ENCODE measurements at regions not wholly inside any gene's neighbourhood (a gene's known extent, or its start where the extent isn't known, plus 50 kb on each side); places are given as distances from the start of the nearest gene placed in this dataset.

GRCh38 chrX:8025705-8026104 lies 98.5 kb upstream of the PNPLA4 start:
- no peaks in the 10 kb centered on the region for H3K27me3 Mint-ChIP-seq (ENCODE audit: low read depth)
- no peak overlapping the region for H3K27ac Mint-ChIP-seq
- H3K4me3 Mint-ChIP-seq = no peak overlapping the region
- no peaks in the 10 kb centered on the region for H3K36me3 Mint-ChIP-seq (ENCODE audit: low read depth)
- H3K4me1 Mint-ChIP-seq = peaks cover 6% of the 10 kb centered on the region
- H3K9me3 Mint-ChIP-seq = no peaks in the 10 kb centered on the region
- TF ChIP-seq CTCF (IDR thresholded peaks at IDR 0.05; ENCODE audit: unreplicated experiment in 3 of 3) = no peak

- no peaks in the 10 kb centered on the region for H3K4me1 Mint-ChIP-seq
- no peaks in the 10 kb centered on the region for H3K36me3 Mint-ChIP-seq (ENCODE audit: low read depth)
- no peaks in the 10 kb centered on the region for H3K9me3 Mint-ChIP-seq
- TF ChIP-seq CTCF (IDR thresholded peaks at IDR 0.05; ENCODE audit: unreplicated experiment in 3 of 3) = no peak
- no peak overlapping the region for H3K27ac Mint-ChIP-seq
- H3K27me3 Mint-ChIP-seq (ENCODE audit: low read depth) = peaks cover 4% of the 10 kb centered on the region
- no peak overlapping the region for H3K4me3 Mint-ChIP-seq
Measured at GRCh38 chrX:8018934-8019333, 91.7 kb upstream of the PNPLA4 start.

- Mint-ChIP-seq H3K4me3 (no peak overlapping the region), H3K27ac (no peak overlapping the region), H3K4me1 (no peaks in the 10 kb centered on the region), H3K36me3 (ENCODE audit: low read depth) (no peaks in the 10 kb centered on the region), H3K27me3 (ENCODE audit: low read depth) (no peaks in the 10 kb centered on the region), H3K9me3 (no peaks in the 10 kb centered on the region)
- TF ChIP-seq CTCF (IDR thresholded peaks at IDR 0.05; ENCODE audit: unreplicated experiment in 3 of 3) = peak; percentile 16 to 32 (median 23)
Measured at GRCh38 chrX:8010105-8010504, 82.9 kb upstream of the PNPLA4 start.

- no peaks in the 10 kb centered on the region for H3K36me3 Mint-ChIP-seq (ENCODE audit: low read depth)
- no peak overlapping the region for H3K4me3 Mint-ChIP-seq
- no peaks in the 10 kb centered on the region for H3K4me1 Mint-ChIP-seq
- no peaks in the 10 kb centered on the region for H3K27me3 Mint-ChIP-seq (ENCODE audit: low read depth)
- no peaks in the 10 kb centered on the region for H3K9me3 Mint-ChIP-seq
- no peak for TF ChIP-seq CTCF (IDR thresholded peaks at IDR 0.05; ENCODE audit: unreplicated experiment in 3 of 3)
- no peak overlapping the region for H3K27ac Mint-ChIP-seq
Measured at GRCh38 chrX:8005678-8006347, 78.6 kb upstream of the PNPLA4 start.

- Mint-ChIP-seq H3K4me3 (no peak overlapping the region), H3K4me1 (no peaks in the 10 kb centered on the region), H3K9me3 (no peaks in the 10 kb centered on the region), H3K27ac (no peak overlapping the region), H3K36me3 (ENCODE audit: low read depth) (no peaks in the 10 kb centered on the region), H3K27me3 (ENCODE audit: low read depth) (no peaks in the 10 kb centered on the region)
- no peak for TF ChIP-seq CTCF (IDR thresholded peaks at IDR 0.05; ENCODE audit: unreplicated experiment in 3 of 3)
Measured at GRCh38 chrX:8003147-8003883, 76.1 kb upstream of the PNPLA4 start.

GRCh38 chrX:7996851-7997250 lies 69.6 kb upstream of the PNPLA4 start:
- Mint-ChIP-seq H3K36me3 (ENCODE audit: low read depth) (no peaks in the 10 kb centered on the region), H3K27me3 (ENCODE audit: low read depth) (no peaks in the 10 kb centered on the region), H3K27ac (no peak overlapping the region), H3K9me3 (no peaks in the 10 kb centered on the region), H3K4me3 (no peak overlapping the region), H3K4me1 (no peaks in the 10 kb centered on the region)
- TF ChIP-seq CTCF (IDR thresholded peaks at IDR 0.05; ENCODE audit: unreplicated experiment in 3 of 3) = no peak
